Loucy (cell line): ENCODE measurements at regions not wholly inside any gene's neighbourhood (a gene's known extent, or its start where the extent isn't known, plus 50 kb on each side); places are given as distances from the start of the nearest gene placed in this dataset.

Experiments used
- H2AFZ ChIP-seq: fragments of 200-600 bp; sonication (generic); 2 replicates; pipeline ENCODE4 v1.6.0; 2016; ENCODE audit warnings: antibody characterized with exemption, mild to moderate bottlenecking, low read length, moderate library complexity
- H3F3A ChIP-seq: fragments of 200-600 bp; 2 replicates; pipeline ENCODE4 v1.6.0; 2016; ENCODE audit warnings: antibody characterized with exemption, low read depth, mild to moderate bottlenecking
- H3K27me3 ChIP-seq: fragments of 200-600 bp; sonication (generic); 2 replicates; pipeline ENCODE4 v1.6.1; 2014; ENCODE audit warnings: low read length, mild to moderate bottlenecking; ENCODE audit not compliant: insufficient read depth, poor library complexity, severe bottlenecking
- H3K36me3 ChIP-seq: fragments of 200-600 bp; sonication (generic); 2 replicates; pipeline ENCODE4 v1.6.1; 2016; ENCODE audit warnings: low read length; ENCODE audit not compliant: insufficient read depth
- H3K4me1 ChIP-seq: fragments of 200-600 bp; sonication (generic); 2 replicates; pipeline ENCODE4 v1.5.1; 2014; ENCODE audit warnings: low read length, mild to moderate bottlenecking; ENCODE audit not compliant: insufficient read depth, poor library complexity, severe bottlenecking
- H3K4me2 ChIP-seq: fragments of 200-600 bp; sonication (generic); 2 replicates; pipeline ENCODE4 v1.6.0; 2014; ENCODE audit warnings: antibody characterized with exemption, low read length, low read depth, mild to moderate bottlenecking; ENCODE audit not compliant: poor library complexity, severe bottlenecking
- H3K4me3 ChIP-seq: fragments of 200-600 bp; sonication (generic); 2 replicates; pipeline ENCODE4 v1.5.1; 2014; ENCODE audit warnings: low read length, mild to moderate bottlenecking, mixed read lengths; ENCODE audit not compliant: poor library complexity, severe bottlenecking
- H3K79me2 ChIP-seq: fragments of 200-600 bp; sonication (generic); 2 replicates; pipeline ENCODE4 v1.6.1; 2014; ENCODE audit warnings: low read length; ENCODE audit not compliant: insufficient read depth
- H3K9ac ChIP-seq: fragments of 200-600 bp; sonication (generic); 2 replicates; pipeline ENCODE4 v1.6.0; 2014; ENCODE audit warnings: mild to moderate bottlenecking, low read depth, low read length, moderate library complexity; ENCODE audit not compliant: poor library complexity, severe bottlenecking
- H3K9me2 ChIP-seq: fragments of 200-600 bp; sonication (generic); replicated peaks from 2 replicates; pipeline ENCODE4 v1.6.1; 2016; ENCODE audit warnings: low read depth, low read length, mixed read lengths
- H3K9me3 ChIP-seq: fragments of 200-600 bp; sonication (generic); 2 replicates; pipeline ENCODE4 v1.6.1; 2014; ENCODE audit warnings: mild to moderate bottlenecking, antibody characterized with exemption, low read length, low read depth; ENCODE audit not compliant: insufficient read depth
- H4K20me1 ChIP-seq: fragments of 200-600 bp; sonication (generic); 2 replicates; pipeline ENCODE4 v1.6.0; 2014; ENCODE audit warnings: antibody characterized with exemption, low read length, mild to moderate bottlenecking; ENCODE audit not compliant: insufficient read depth, poor library complexity, severe bottlenecking
- CTCF ChIP-seq: fragments of 200-600 bp; sonication (generic); conservative IDR thresholded peaks from 2 replicates; pipeline ENCODE4 v1.5.1; 2014; ENCODE audit warnings: mild to moderate bottlenecking, antibody characterized with exemption, low read length
- EZH2phosphoT487 ChIP-seq: fragments of 200-600 bp; IDR thresholded peaks from 2 replicates; pipeline ENCODE4 v1.6.1; 2018; ENCODE audit warnings: antibody characterized with exemption, mild to moderate bottlenecking, moderate library complexity, borderline replicate concordance

- H3K36me3 ChIP-seq: no peaks in the 10 kb centered on the region
Measured at GRCh38 chr14:97328743-97329142, 531.6 kb downstream of the VRK1 start.

GRCh38 chr14:97329701-97330100, 532.5 kb downstream of the VRK1 start:
- H3K36me3 ChIP-seq: no peaks in the 10 kb centered on the region
- no peak overlapping the region for H2AFZ ChIP-seq
- H3K9ac ChIP-seq: no peak overlapping the region
- no peak overlapping the region for H3K4me3 ChIP-seq
- H3K9me3 ChIP-seq: no peaks in the 10 kb centered on the region
- no peak overlapping the region for H3K4me2 ChIP-seq
- peaks cover 17% of the 10 kb centered on the region for H3K4me1 ChIP-seq
- no peaks in the 10 kb centered on the region for H3K79me2 ChIP-seq
- H3K9me2 ChIP-seq: no peaks in the 10 kb centered on the region
- no peaks in the 10 kb centered on the region for H3F3A ChIP-seq
- H3K27me3 ChIP-seq: no peaks in the 10 kb centered on the region
- no peak for TF ChIP-seq CTCF
- TF ChIP-seq EZH2phosphoT487: no peak
- no peaks in the 10 kb centered on the region for H4K20me1 ChIP-seq

More at GRCh38 chr14:97328743-97329142, 531.6 kb downstream of the VRK1 start:
- Histone ChIP-seq H3K9me2 (no peaks in the 10 kb centered on the region), H3F3A (no peaks in the 10 kb centered on the region), H4K20me1 (no peaks in the 10 kb centered on the region), H3K4me2 (no peak overlapping the region), H3K9me3 (no peaks in the 10 kb centered on the region), H2AFZ (no peak overlapping the region), H3K9ac (no peak overlapping the region), H3K4me3 (no peak overlapping the region), H3K4me1 (peaks cover 17% of the 10 kb centered on the region), H3K27me3 (no peaks in the 10 kb centered on the region), H3K79me2 (no peaks in the 10 kb centered on the region)
- no peak for TF ChIP-seq EZH2phosphoT487
- TF ChIP-seq CTCF: no peak

- H3K4me1 ChIP-seq: peaks cover 17% of the 10 kb centered on the region
- H3F3A ChIP-seq: no peaks in the 10 kb centered on the region
- no peaks in the 10 kb centered on the region for H4K20me1 ChIP-seq
- H3K9ac ChIP-seq: no peak overlapping the region
- H3K4me3 ChIP-seq: no peak overlapping the region
- H3K79me2 ChIP-seq: no peaks in the 10 kb centered on the region
- H3K9me3 ChIP-seq: no peaks in the 10 kb centered on the region
- no peaks in the 10 kb centered on the region for H3K36me3 ChIP-seq
- H3K4me2 ChIP-seq: no peak overlapping the region
- H2AFZ ChIP-seq: no peak overlapping the region
- TF ChIP-seq EZH2phosphoT487 (no peak), CTCF (no peak)
- H3K27me3 ChIP-seq: no peaks in the 10 kb centered on the region
- no peaks in the 10 kb centered on the region for H3K9me2 ChIP-seq
Measured at GRCh38 chr14:97331058-97331457, 533.9 kb downstream of the VRK1 start.
